ENCODE measurements at regions not wholly inside any gene's neighbourhood (a gene's known extent, or its start where the extent isn't known, plus 50 kb on each side); places are given as distances from the start of the nearest gene placed in this dataset.

GRCh38 chr2:5370158-5370557 is 322.0 kb upstream of the SOX11 start:
- no peak for FAIRE-seq

DNA sequence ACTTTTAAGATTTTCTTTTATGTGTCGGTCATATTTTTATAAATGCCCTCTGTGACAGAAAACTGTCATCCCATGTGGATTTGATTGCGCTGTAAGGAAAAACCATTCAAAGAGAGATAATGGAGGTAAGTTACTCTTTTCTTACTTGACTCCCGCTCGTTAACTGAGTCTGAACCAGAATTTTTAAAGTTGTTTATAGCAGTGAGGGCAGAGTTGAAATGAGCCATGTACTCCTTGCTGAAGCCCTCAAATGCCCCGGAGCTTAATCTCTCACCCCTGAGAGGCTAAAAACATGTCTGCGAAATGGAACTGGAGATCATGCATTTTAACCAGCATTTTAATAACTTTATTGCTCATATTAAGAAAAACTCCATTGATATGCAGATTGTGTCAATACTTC is 320.0 kb upstream of the SOX11 start:
- FAIRE-seq = no peak

DNA sequence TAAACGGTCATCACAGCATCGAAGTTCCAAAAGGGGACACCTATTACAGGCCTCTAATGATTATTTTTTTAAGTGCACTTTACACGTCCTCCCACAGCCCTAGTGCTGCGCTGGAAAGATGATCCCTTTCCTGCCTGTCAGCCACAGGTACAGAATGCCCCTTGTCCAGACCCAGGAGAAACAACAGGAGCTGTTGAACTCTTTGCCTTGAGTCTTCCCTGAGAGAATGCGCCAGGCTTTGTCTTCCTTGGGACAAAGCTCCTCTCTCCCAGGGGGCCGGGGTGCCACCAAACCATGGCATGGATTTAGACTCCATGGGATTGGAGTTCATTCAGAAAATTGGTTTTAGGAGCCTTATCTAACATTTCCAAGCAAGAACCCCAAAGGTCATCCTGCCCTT is 319.0 kb upstream of the SOX11 start:
- no peak for FAIRE-seq

- FAIRE-seq = no peak
Measured at GRCh38 chr2:5374762-5375161, 317.4 kb upstream of the SOX11 start.

DNA sequence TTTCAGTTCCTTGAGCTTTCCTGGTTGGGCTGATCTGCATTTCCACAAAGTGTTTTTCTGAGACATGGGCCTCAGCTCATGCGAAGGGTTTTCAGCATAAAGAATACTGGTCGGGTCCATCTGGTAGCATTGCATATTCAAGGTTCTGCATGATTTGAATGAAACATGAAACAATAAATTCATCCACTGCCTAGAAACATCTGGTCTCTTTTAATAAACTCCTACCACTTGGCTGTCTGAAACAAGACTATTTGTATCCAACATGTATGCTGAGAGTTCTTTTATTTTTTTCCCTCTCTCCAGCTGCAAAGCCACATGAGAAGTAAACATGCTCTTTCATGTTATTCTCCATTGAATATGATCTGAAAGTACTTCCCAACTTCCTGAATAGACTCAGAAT is 314.9 kb upstream of the SOX11 start:
- no peak for FAIRE-seq

GRCh38 chr2:5379811-5380210 is 312.4 kb upstream of the SOX11 start:
- FAIRE-seq = no peak

- FAIRE-seq = no peak
Measured at GRCh38 chr2:5385596-5385995, 306.6 kb upstream of the SOX11 start.

GRCh38 chr2:5387406-5387805 is 304.8 kb upstream of the SOX11 start:
- FAIRE-seq = no peak

DNA sequence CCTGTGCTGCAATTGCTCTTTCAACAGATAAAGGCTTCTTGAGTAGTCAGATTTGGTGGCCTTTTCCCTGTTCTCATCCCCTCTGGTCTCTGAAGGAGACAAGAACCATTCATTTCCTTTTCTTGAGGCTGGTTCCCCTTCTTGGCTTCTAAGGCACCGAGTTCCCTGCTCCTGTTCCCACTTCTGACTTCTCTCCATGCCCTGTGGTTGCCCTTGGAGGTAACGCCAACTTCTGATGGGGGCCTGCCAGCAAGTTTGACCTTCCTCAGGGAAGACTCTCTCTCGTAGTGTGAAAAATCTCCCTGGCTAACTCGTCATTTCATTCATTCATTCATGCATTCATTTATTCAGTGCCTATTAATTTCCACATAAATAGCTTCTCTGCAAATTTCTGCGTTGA is 302.4 kb upstream of the SOX11 start:
- FAIRE-seq = no peak

GRCh38 chr2:5391362-5391761 is 300.8 kb upstream of the SOX11 start:
- no peak for FAIRE-seq

- no peak for FAIRE-seq
Measured at GRCh38 chr2:5392658-5393057, 299.5 kb upstream of the SOX11 start.

GRCh38 chr2:5393474-5393873 is 298.7 kb upstream of the SOX11 start:
- no peak for FAIRE-seq

- no peak for FAIRE-seq
Measured at GRCh38 chr2:5394223-5394622, 298.0 kb upstream of the SOX11 start.

DNA sequence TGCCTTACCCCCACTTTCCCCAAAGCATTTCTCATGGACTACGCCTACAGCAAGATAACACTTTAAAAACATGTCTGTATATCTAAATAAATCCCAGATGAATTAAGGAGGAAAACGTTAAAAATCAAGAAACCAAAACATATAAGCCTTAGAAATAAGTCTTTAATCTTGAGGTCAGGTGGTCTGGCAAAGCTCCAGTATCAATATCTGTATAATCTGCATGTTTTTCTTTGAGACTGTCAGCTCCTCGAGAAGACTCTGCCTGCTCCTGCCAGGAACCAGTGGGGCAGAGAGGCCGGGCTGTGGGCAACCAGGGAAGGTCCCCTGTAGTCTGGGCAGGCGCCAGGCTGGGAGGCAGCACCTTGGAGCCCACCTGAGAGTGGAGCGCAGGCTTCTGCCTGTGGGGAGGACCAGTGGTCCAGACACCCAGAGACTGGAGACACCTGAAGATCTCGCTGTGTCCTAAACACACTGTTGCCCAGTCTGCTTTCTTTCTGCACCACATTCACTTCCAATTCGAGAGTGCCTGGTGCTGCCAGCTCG is 291.0 kb upstream of the SOX11 start:
- no peak for FAIRE-seq

DNA sequence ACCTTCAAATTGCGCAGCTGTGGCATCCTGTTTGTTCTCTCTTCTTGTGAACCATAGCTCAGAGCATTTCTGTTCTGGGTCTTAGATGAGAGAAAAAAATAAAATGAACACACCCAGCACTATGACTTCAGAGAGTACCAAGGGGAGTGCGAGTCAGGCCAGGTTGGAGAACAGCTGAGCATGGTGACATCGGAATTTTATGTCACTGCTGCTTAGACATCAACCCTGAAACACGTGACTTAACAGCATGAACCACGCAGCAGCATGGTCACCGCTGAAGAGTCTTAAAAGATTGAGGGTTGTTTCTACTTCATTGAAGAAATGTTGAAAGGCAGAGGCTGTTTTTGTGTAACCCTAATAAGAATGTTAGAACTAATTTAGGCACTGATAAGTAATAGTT is 288.8 kb upstream of the SOX11 start:
- FAIRE-seq = no peak

DNA sequence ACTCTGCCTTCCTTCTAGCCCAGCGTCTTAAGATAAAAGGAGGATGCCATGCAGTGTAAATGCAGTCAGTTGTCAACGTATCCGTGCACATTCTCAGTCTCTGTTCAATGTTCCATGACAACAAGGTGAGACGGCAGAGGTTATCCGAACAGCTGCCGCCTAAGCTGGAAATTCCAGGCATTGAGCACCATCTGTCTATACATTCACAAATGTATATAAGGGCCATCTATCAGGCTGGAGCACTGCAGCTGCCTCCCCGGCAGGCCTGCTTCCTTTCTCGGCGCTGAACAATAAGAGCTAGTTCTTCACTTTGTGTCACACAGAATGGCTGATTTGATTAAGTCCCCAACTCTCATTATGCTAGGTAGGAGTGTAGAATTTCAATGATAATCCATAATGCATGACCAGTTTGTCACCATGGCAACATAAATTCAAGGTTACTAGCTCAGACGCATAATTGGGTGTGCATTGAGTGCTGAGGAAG is 282.2 kb upstream of the SOX11 start:
- FAIRE-seq = no peak

DNA sequence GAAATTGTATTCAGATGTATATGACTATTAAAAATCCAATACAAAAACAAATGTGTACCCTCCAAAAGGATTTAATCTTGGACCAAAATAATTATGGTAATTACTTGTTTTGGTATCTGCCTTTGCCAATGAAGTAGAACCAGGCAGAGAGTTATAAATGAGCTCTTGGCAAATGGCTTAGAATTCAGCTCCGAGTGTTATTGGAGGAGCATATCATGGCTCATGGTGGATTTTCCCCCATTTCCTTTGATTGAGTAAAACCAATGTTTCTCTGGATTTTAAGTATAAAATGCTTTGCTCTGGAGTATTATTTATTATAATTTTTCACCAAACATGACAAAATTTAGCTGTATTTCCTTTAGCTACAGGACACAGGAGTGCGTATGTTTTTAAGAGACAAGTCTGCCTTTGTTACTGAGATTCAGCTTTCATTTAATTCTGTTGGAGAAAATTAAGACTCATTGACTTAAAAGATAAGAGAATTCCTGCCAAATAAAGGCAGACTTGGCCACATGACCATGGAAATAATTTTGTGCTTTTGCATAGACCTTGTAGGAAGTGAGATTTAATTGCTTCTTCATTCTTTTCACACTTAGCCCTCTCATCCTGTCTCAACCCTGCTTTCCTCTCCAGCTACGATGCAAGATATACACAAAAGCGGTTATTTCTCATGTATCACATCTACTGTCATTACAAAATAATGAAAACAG is 281.0 kb upstream of the SOX11 start:
- no peak for FAIRE-seq

DNA sequence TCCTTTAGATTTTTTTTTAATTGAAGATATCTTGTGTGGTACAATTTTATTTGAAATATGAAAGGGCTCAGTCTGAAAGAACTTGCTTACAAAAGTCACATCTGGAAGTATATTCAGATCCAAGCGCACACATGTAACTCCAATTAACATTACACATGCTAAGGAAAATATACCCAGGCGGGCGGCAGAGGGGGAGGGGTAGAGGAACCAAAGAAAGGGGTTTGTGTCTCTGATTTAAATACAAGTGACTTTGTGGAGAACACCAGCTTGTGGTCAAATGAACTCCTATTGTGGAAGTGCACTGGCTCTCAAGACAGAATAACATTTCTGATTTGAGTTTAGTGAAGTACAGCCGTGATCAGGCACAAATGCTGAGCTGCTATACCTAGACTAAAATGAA is 280.2 kb upstream of the SOX11 start:
- FAIRE-seq = no peak

DNA sequence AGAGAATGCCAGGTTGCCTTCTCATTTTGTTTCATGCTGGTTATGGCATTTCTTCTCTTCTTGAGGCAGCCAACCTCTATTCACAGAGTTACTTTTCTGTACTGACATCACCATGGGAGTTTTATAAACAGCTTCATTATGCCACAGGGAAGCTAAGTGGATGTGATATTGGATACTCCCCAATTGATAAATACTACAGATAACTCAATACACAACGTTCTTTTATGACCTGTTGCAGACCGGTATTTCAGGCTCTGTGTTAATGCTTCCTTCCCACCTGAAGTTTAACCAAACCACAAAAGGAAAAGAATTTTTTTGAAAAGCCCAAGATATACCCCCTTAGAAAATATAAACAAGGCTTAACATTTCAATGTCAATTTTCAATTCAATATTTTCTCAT is 258.3 kb upstream of the SOX11 start:
- FAIRE-seq = no peak

DNA sequence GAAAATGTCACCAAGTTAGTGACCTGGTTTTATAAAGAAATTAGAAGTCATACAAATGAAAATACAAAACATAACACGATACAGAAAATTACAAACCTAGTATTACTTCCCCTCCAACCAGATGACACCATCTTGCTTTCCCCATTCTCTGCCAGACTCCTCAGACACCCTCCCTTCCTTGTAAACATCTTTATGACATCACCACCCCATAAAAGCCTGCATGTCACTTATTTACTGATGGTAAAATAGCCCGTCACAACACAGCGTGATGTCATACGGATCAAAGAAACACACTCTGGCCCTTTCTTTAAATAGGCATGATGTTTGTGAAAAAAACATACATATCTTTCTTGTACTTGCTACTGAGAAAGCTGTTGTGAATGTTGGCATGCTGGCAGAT is 254.8 kb upstream of the SOX11 start:
- FAIRE-seq = no peak

DNA sequence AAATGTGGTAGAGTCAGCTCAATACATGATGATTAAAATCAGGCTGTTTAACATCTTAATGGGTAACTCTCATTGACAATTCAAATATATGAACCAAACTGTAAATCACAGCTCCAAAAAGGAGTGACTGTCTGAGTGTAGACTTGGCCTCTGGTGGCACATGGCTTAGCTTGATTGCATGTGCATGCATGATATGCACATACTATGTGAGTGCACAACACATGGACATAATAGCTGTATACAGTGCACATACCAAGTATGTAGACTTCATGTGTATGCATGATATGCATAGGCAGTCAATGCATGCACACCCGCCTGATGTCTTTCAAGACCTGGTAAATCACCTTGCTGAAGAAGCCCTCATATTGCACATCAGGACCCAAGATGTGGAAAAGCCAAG is 252.0 kb upstream of the SOX11 start:
- FAIRE-seq = no peak

DNA sequence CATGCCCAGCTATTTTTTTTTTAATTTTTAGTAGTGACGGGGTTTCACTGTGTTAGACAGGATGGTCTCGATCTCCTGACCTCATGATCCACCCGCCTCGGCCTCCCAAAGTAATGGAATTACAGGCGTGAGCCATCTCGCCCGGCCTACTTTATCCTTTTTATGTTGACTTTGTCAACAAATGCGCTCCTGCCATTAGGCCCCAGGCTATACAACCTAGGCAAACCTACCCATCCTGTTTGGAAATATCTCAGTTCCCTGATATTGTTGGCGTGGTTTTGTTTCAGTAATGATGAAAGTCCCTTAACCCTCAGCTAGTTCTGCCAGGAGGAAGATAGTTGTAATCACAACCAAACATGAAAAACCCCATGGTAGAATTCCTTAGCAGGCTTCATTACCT is 249.4 kb upstream of the SOX11 start:
- no peak for FAIRE-seq

DNA sequence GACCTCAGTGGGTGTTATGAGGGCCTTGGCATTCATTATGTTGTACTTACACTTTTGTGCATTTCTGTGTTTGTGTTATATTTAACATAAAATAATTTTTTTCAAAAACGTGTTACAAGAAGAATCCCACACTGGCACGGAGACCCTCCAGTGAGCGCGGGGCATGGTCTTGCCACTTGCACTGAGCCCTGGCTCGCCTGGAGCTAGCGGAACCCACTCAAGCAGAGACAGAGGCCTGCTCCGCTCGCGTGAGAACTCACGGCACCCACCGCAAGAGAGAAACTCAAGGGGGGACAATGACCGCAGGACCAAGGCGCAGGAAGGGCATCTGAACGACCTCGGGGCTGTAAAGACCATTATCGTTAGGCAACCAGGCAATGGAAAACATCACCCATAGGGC is 248.0 kb upstream of the SOX11 start:
- no peak for FAIRE-seq

GRCh38 chr2:5444854-5445253 is 247.3 kb upstream of the SOX11 start:
- FAIRE-seq = no peak

DNA sequence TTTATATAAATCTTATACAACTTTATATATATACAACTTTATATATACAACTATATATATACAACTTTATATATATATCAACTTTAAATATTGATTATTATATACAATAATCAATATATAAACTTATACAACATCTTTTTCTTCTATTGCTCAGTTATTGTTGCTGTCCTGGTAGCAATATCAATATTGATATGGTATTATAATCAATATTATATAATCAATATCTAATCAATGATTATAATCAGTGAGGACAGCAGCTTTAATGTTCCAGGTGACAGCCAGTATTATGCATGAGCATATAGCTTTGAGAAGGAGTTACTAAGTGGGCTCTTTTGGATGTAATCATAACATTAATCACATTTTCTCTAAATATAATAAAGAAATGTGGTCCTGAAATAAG is 242.3 kb upstream of the SOX11 start:
- FAIRE-seq = peak; percentile 97

Measured in endometrium (tissue), 2 donors.